ENCODE measurements at regions not wholly inside any gene's neighbourhood (a gene's known extent, or its start where the extent isn't known, plus 50 kb on each side); places are given as distances from the start of the nearest gene placed in this dataset.
A peak's percentile ranks its signal among the peaks of the same experiment; 100 is the strongest.

DNA sequence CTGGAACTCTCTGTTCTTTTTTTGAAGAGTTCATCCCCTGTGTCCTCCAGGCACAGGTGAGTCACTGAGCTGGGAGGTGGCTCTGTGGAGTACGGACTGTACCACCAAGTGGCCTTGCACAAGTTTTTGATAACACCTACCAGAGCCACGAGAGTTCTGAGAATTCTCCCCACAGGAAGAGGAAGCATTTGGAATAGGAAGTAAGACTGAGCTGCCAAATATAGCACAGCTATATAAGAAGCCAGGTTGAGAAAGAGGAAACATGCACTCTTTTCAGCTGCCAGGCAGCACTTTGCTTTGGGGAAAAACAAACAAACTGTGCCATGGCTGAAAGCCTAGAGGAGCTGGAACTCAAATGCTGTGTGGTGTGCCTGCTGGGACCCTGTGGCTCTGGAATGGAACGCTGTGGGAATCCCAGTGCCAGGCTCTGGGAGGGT lies 70.8 kb upstream of the RIPOR2 start:
- Histone ChIP-seq H3K56ac (replicated peaks; ENCODE audit: insufficient read length, low read depth, low read length) (no peak overlapping the region), H3K23me2 (ENCODE audit: low read depth, low read length) (no peaks in the 10 kb centered on the region), H2AFZ (ENCODE audit: low read length) (peak overlapping the region; percentile 82; the same call in 1 of the 2 replicates), H2BK5ac (ENCODE audit: low read depth, low read length) (no peak overlapping the region), H4K20me1 (replicated peaks in 1 of 2; ENCODE audit: control insufficient read depth in 1 of 2, insufficient read depth in 2 of 2, low read length in 2 of 2) (no peaks in the 10 kb centered on the region), H3K9me3 (ENCODE audit: insufficient read depth in 2 of 2, low read depth in 1 of 2, low read length in 1 of 2) (no peaks in the 10 kb centered on the region), H3K79me1 (ENCODE audit: low read depth, low read length) (no peaks in the 10 kb centered on the region), H3K27ac (ENCODE audit: low read depth, low read length) (no peak overlapping the region), H2BK12ac (ENCODE audit: low read depth, low read length) (no peak overlapping the region), H3K18ac (ENCODE audit: extremely low read depth, low read length) (0 out of 2 replicates have a peak overlapping the region, but pooled peaks have one; percentile 29), H3K4ac (replicated peaks; ENCODE audit: insufficient read length, low read depth, low read length) (no peak overlapping the region), H4K91ac (replicated peaks; ENCODE audit: insufficient read length, low read length) (no peak overlapping the region), H2AK5ac (ENCODE audit: low read depth, low read length) (no peak overlapping the region), H2BK20ac (ENCODE audit: low read length) (no peak overlapping the region), H3K14ac (ENCODE audit: insufficient read length) (no peak overlapping the region), H3K4me2 (ENCODE audit: insufficient read depth in 1 of 2, low read depth in 2 of 2, low read length in 2 of 2) (no peak overlapping the region), H3K79me2 (ENCODE audit: control insufficient read depth in 1 of 2, insufficient read depth in 2 of 2, low read length in 2 of 2) (no peaks in the 10 kb centered on the region), H3K23ac (ENCODE audit: insufficient read length) (no peak overlapping the region), H3K9ac (replicated peaks in 1 of 4; ENCODE audit: extremely low read depth in 1 of 4, low read depth in 3 of 4, low read length in 3 of 4) (no peak overlapping the region), H4K8ac (ENCODE audit: extremely low read depth, insufficient read depth, low read length) (no peak overlapping the region), H3K27me3 (replicated peaks in 1 of 4; ENCODE audit: control insufficient read depth in 3 of 4, extremely low read depth in 1 of 4, insufficient read depth in 3 of 4, low read length in 3 of 4) (no peaks in the 10 kb centered on the region), H3K36me3 (ENCODE audit: control insufficient read depth in 2 of 4, insufficient read depth in 4 of 4, low read length in 3 of 4) (no peaks in the 10 kb centered on the region), H2BK120ac (replicated peaks; ENCODE audit: low read depth, low read length) (no peak overlapping the region), H3K4me1 (replicated peaks in 1 of 4; ENCODE audit: control insufficient read depth in 3 of 4, insufficient read depth in 4 of 4, low read length in 3 of 4) (peaks cover 0 to 4% (median 2%) of the 10 kb centered on the region in 4 experiments; a peak in 2 of 7 replicates), H4K5ac (ENCODE audit: insufficient read length, low read depth, low read length) (no peak overlapping the region), H3K4me3 (ENCODE audit: extremely low read depth in 1 of 4, insufficient read depth in 2 of 4, low read depth in 3 of 4, low read length in 4 of 4) (no peak overlapping the region), H2BK15ac (ENCODE audit: low read length) (no peak overlapping the region)
- TF ChIP-seq, protein P1, sequence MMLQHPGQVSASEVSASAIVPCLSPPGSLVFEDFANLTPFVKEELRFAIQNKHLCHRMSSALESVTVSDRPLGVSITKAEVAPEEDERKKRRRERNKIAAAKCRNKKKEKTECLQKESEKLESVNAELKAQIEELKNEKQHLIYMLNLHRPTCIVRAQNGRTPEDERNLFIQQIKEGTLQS (IDR thresholded peaks at IDR 0.05; ENCODE audit: insufficient read depth, low read depth, low read length), result no peak
- TF ChIP-seq, protein P2, sequence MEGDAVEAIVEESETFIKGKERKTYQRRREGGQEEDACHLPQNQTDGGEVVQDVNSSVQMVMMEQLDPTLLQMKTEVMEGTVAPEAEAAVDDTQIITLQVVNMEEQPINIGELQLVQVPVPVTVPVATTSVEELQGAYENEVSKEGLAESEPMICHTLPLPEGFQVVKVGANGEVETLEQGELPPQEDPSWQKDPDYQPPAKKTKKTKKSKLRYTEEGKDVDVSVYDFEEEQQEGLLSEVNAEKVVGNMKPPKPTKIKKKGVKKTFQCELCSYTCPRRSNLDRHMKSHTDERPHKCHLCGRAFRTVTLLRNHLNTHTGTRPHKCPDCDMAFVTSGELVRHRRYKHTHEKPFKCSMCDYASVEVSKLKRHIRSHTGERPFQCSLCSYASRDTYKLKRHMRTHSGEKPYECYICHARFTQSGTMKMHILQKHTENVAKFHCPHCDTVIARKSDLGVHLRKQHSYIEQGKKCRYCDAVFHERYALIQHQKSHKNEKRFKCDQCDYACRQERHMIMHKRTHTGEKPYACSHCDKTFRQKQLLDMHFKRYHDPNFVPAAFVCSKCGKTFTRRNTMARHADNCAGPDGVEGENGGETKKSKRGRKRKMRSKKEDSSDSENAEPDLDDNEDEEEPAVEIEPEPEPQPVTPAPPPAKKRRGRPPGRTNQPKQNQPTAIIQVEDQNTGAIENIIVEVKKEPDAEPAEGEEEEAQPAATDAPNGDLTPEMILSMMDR (IDR thresholded peaks at IDR 0.05; ENCODE audit: control extremely low read depth in 1 of 3, insufficient read depth in 1 of 3, low read depth in 1 of 3, low read length in 3 of 3), result no peak
- TF ChIP-seq CREB1 (IDR thresholded peaks at IDR 0.05) (no peak), RFX5 (IDR thresholded peaks at IDR 0.05; ENCODE audit: borderline replicate concordance, low read depth, low read length) (no peak), BCL11A (IDR thresholded peaks at IDR 0.05; ENCODE audit: low read depth in 2 of 2, low read length in 2 of 2) (no peak), HDAC6 (IDR thresholded peaks at IDR 0.05; ENCODE audit: low read depth, low read length) (no peak)
- TF ChIP-seq, protein P3, sequence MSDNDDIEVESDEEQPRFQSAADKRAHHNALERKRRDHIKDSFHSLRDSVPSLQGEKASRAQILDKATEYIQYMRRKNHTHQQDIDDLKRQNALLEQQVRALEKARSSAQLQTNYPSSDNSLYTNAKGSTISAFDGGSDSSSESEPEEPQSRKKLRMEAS (IDR thresholded peaks at IDR 0.05), result no peak
- FAIRE-seq (no peak), DNase-seq (ENCODE audit: low read depth in 1 of 2, low spot score in 2 of 2) (no peak)
- POLR2A ChIA-PET (ENCODE audit: partially characterized antibody), result no interaction called here
- CTCF ChIA-PET (ENCODE audit: partially characterized antibody), result interaction anchor here (0.6 to 7.6 kb wide), 6 partner anchors 11 to 137 kb away, joined by 3 to 49 read pairs (median 5); no protein-coding TSS in a partner anchor
- WGBS, 2 experiments (ENCODE audit: extremely low coverage in 1 of 2, insufficient coverage in 1 of 2, insufficient read length in 1 of 2, insufficient replicate concordance in 2 of 2, low coverage in 1 of 2, low lambda C conversion rate in 2 of 2, missing lambda C conversion rate in 1 of 2), result 83% methylated on average over 3 of the region's 3 CpGs; no CpG with 5 or more reads in 1 of the 2 experiments

Data from H1 (cell line).